22Rv1 (cell line): ENCODE measurements at regions not wholly inside any gene's neighbourhood (a gene's known extent, or its start where the extent isn't known, plus 50 kb on each side); places are given as distances from the start of the nearest gene placed in this dataset.

ENCODE experiments used
- ZFX ChIP-seq: fragments of 450-650 bp; IDR thresholded peaks from 2 replicates; pipeline ENCODE4 v1.6.1; 2017; ENCODE audit warnings: antibody characterized with exemption, borderline replicate concordance
- TF ChIP-seq, protein P1 (sequence below): fragments of 450-650 bp; IDR thresholded peaks from 2 replicates; pipeline ENCODE4 v1.5.1; 2017; ENCODE audit warnings: mild to moderate bottlenecking

DNA sequence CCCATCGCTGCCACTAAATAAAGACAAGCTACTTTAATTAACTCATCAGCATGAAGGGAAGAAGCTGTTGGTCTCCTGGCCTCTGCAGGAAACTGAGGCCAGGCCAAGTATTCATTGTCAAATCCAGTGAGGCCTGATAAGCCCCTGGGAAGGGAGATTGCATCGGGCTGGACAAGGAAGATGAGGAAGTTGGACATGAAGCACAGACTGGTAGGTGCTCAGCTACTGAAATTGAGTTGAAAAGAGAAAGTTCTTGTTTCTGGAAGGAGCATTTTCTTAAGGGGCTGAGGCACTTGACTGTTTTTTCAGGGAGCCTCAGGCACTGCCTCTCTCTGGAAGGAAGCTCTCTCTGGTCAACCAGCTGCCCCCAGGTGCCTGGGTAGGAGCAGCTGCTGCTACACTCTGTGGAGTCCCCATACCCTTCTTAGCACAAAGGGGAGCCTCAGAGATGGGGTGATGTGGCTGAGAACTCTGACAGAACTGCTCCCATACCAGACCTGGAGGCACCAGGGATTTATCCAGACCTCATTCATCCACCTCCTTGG, 90.3 kb upstream of the IKZF1 start:
- TF ChIP-seq, protein P1, sequence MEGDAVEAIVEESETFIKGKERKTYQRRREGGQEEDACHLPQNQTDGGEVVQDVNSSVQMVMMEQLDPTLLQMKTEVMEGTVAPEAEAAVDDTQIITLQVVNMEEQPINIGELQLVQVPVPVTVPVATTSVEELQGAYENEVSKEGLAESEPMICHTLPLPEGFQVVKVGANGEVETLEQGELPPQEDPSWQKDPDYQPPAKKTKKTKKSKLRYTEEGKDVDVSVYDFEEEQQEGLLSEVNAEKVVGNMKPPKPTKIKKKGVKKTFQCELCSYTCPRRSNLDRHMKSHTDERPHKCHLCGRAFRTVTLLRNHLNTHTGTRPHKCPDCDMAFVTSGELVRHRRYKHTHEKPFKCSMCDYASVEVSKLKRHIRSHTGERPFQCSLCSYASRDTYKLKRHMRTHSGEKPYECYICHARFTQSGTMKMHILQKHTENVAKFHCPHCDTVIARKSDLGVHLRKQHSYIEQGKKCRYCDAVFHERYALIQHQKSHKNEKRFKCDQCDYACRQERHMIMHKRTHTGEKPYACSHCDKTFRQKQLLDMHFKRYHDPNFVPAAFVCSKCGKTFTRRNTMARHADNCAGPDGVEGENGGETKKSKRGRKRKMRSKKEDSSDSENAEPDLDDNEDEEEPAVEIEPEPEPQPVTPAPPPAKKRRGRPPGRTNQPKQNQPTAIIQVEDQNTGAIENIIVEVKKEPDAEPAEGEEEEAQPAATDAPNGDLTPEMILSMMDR = no peak
- no peak for TF ChIP-seq ZFX
